ENCODE measurements at regions not wholly inside any gene's neighbourhood (a gene's known extent, or its start where the extent isn't known, plus 50 kb on each side); places are given as distances from the start of the nearest gene placed in this dataset.
"Not testable (repeated sequence)": the region's sequence is repeated elsewhere in the genome, so short reads cannot be mapped to it uniquely, and the experiment has no call there.

DNA sequence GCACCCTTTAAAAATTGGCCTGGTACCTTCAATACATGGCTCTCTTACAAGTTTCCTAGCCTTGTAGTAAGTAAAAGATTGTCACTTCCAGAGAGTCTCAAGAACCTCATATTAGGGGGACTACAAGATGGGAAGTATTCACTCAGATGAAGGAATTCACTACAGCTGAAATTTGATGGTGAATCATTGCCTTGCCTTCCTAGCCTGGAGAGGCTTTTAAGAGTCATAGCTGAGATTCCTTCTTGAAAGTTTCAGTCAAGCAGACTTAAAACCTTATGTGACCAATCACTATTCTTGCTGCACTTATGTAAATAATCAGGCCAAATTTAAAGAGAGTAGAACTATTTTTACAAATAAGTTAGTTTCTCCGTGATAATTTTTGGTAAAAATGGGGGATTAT is 451.6 kb downstream of the TRHDE start:
- no peak for DNase-seq

DNA sequence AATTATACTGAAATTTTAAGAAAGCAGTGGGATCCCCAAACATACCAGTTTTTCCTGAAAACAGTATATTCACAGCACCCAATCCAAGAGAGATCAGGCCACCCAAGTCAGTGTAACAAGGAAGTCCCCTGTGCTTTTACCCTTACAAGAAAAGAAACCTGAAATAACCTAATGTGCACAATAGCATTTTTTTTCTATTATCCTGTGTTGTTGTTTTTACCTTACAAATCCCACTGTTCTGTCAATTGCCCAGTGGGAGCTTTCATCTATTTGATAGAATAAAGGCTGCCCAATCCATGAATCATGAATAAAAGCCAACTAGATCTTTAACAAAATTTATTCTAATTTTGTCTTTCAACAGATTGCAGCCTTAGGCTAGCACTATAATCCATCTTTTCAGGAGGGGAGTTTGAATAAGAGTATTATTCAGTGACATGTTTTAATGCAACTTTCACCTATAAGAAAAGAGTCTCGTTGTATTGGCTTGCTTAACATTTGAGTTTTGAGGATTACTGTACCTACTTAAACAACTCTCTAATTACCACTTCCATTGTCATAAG is 457.4 kb downstream of the TRHDE start:
- DNase-seq = no peak

DNA sequence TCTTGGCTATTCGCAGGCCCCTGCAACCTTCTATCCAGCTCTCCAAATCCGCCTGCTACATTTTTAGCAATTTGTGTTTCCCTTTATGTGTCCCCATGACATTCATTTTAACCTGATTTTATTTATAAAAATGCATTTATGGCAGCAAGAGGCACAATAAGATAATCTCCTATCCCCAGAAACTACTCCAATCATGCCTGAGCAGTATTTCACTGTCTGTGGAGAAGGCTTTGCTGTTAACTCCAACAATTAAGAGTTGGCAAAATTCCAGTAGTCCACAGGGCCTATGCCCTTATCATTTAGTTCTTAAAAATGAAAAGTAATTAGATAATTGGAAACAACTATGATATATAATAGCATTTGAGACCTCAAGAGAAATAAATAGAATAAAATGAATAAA is 462.4 kb downstream of the TRHDE start:
- no peak for DNase-seq

DNA sequence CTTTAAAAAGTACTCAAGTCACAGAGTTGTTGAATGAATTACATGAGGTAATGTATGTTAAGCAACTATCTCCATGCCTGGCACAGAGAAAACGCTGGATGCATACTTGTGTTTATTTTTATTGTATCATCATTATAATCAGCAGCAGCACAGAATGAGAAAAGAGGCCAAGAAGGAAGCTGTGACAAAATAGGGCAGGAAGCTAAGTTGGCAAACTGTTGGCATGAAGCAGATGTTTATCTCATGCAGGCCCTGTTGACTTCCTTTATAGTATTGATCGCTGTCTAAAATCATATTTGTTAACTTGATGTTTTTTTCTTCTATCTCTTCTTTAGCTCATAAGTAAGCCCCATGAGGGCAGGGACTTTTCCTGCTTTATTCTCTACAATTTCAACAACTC is 466.6 kb downstream of the TRHDE start:
- no peak for DNase-seq

DNA sequence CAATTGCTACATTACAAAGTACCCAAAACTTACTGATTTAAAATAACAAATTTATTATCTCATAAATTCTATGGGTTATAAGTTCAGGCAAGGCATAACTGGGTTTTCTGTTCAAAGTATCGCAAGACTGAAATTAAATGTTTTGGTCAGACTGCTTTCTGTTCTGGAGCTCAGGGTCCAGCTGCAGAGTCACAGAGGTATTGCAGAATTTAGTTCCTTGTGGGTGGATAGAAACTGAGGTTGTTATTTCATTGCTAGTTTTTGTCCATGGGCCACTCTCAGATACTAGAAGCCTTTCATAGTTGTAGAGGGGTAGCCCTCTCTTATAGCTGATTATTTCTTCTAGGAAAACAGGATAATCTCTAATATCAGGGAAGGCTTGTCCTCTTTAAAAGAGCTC is 467.9 kb downstream of the TRHDE start:
- DNase-seq = no peak

- DNase-seq = no peak
Observed at GRCh38 chr12:72742568-72742967, 470.4 kb downstream of the TRHDE start.

DNA sequence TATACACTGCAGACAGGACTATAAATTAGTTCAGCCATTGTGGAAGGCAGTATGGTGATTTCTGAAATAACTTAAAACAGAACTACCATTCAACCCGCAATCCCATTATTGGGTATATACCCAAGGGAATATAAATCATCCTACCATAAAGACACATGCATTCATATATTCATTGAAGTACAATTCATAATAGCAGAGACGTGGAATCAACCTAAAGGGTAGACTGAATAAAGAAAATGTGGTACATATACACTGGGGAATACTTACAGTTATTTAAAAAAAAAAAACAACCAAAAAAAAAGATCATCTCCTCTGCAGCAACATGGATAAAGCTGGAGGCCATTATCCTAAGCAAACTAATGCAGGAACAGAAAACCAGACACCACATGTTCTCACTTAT is 473.9 kb downstream of the TRHDE start:
- DNase-seq = no peak

DNA sequence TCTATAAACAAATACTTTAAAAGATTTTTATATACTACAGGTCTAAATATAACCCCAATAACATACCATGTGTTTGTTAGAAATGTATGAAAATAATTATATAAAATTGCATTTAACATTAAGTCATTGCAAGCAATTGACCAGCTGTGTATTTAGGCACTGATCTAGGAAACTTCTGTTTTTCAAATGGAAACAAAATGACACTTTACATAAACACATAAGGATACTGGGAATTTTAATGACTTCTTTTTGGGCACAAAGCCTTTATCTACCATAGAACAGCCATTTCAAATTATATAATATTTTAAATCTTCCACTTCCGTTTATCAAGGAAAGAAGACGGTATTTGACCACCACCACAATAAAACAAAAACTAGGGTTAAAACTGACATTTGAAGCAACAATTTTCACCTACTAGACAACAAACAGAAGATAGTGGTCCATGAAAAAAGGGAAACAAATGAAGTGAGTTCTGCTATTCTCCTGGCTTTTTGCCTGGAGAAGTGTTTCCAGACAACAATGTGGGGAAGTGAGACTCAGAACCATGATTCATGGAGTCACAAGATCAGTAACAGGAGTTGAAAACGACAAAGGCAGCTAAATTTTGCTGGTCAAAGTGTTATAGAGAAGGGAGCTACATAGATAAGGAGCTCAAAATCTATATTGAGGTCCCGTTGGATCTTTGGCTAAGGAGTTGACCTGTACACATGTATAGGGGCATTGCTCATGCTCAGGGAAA is 475.1 kb downstream of the TRHDE start:
- DNase-seq = no peak

DNA sequence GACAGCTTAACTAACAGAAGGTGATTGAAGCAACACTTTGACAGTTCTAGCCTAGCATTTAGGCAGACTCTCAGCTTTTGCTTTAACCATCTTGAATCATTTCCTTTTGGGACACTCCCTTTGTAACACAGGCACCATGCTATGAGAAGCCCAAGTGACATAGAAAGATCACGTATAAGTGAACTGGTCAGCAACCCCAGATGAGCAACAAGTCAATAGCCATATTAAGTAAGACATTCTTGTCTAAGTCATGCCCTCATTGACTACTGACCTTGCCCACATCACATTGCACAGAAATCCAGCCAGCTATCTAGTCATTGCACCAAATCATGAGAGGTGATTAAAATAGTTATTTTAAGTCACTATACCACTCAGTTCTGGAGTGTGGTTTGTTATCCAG is 476.8 kb downstream of the TRHDE start:
- no peak for DNase-seq

GRCh38 chr12:72753571-72753970 is 481.4 kb downstream of the TRHDE start:
- no peak for DNase-seq

- not testable (repeated sequence) for DNase-seq
Observed at GRCh38 chr12:72754026-72754425, 481.9 kb downstream of the TRHDE start.

- DNase-seq = no peak
Observed at GRCh38 chr12:72766517-72766916, 494.3 kb downstream of the TRHDE start.

DNA sequence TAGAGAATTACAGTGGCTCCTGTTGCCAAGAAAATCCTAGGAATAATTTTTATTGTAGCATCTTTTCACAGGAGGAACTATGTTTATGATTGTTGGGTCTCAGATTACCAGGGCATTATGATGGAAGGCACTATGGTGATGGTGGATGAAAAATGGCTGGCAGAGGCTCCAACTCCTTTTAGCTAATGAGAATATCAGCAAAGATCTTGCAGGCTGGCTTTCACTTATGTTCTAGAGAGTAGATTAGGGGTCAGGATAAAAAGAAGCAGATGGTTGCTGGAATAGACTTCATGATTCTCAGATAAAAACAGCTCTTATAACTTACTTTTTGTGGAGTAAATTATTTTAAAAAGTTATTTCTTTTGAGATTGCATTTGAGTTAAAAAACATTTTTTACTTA is 501.9 kb downstream of the TRHDE start:
- no peak for DNase-seq

- no peak for DNase-seq
Observed at GRCh38 chr12:72777806-72778205, 505.6 kb downstream of the TRHDE start.

GRCh38 chr12:72790273-72790672 is 518.1 kb downstream of the TRHDE start:
- DNase-seq = no peak

- no peak for DNase-seq
Observed at GRCh38 chr12:72792889-72793288, 520.7 kb downstream of the TRHDE start.

GRCh38 chr12:72793796-72794195 is 521.6 kb downstream of the TRHDE start:
- DNase-seq = no peak

GRCh38 chr12:72815421-72815820 is 543.3 kb downstream of the TRHDE start:
- no peak for DNase-seq

DNA sequence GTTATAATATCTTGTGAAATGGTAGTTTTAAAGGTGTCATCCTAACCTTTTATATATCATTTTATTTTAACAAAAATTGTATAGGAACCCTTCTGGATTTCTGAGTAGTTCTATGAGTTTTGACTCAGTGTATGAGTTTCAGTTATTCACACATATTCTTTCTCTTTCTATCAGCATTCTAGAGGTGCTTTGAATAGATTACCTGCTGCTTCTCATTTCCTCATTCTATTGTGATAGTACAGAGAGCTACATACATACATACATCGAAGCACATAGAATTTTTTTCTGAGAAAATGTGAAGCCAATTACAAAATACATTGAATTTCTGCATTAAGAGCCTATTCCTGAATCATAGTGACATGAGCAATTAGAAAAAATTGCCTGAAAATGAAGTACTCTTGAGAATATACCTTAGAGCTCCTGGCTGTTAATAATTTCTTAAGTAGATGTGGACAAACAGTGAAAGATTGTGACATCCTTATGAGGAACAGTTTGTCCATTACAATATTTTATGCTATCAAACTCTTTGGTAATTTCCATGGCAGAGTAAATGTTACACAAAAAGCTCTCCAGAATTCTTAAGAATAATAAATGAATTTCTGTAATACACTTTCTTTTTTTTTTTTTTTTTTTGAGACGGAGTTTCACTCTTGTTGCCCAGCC is 556.6 kb downstream of the TRHDE start:
- no peak for DNase-seq

DNA sequence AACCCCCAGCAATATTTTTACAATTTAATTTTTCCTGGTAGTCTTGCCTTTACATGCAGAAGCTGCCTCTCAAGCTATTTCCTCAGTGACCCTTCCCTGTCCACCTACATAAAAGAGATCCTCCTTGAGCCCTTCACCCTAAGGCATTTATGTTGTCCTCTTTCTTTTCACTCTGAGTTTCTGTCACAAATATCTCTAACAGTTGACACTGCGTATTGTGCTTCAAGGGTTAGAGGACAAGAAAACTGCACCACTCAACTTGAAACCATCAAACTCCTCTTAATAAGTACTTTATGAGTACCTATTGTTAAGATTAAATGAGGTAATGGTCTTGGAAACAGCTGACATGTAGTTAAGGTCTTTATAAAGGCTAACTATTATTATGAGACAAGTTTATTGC is 557.7 kb downstream of the TRHDE start:
- no peak for DNase-seq

- no peak for DNase-seq
Observed at GRCh38 chr12:72832024-72832423, 559.9 kb downstream of the TRHDE start.

- no peak for DNase-seq
Observed at GRCh38 chr12:72836194-72836593, 564.0 kb downstream of the TRHDE start.

DNA sequence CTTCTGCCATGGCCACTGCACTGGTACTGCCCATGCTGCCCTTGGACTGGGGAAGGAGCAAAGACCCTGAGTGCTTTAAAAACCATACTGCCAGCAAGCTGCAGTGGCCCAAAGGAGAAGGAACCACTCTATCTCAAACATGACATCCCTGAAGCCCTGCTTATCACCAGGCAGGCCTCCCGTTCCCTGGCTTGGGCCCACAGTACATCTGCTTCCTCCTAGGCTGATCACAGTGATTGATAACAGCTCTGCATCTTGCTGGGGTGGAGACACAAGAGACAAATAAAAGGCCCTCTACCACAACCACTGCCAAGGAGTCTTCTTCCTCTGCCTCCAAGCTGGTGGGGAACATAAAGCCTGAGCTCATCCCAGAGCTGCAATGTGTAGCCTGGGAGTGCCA is 567.5 kb downstream of the TRHDE start:
- DNase-seq = no peak

DNA sequence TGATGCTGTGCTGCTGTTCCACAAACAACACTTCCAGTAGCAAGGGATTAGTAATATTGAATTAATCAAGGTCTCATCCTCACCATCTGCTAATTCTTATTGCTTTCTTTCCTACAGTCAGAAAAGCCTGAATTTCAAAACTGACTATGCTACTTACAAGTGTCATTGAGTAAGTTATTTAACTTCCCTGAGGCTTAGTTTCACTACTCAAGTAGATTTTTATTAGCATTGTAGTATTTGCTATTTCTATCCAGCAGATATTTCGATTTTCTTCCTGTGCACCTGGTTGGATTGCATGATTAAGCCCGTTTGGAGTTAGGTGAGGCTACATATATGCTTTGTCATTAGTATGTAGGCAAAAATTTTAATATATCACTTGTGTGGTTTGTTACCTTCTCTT is 591.5 kb downstream of the TRHDE start:
- no peak for DNase-seq

- no peak for DNase-seq
Observed at GRCh38 chr12:72865921-72866320, 593.8 kb downstream of the TRHDE start.

All from NCI-H1092 (cell line).